ENCODE measurements at regions not wholly inside any gene's neighbourhood (a gene's known extent, or its start where the extent isn't known, plus 50 kb on each side); places are given as distances from the start of the nearest gene placed in this dataset.

DNA sequence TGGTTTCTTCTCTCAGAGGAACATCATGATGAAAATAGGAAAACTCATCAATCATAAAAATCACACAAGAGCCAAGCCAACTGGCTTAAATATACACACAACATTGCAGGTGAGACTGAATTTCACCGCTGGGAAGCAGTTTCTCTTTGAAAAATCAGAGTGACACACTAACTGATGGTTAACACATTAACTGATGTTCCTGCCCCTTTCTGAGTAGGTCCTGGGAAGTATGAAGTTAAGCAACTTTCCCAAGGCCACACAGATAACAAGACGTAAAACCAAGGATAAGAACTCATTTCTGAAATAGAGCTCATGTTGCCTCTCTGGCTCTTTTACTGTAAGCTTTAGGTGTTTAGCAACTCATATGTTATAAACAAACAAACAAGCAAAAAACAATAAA lies 813.7 kb upstream of the HS3ST1 start:
- Mint-ChIP-seq H3K9me3 (peaks cover 24 to 35% of the 10 kb centered on the region in 2 donors), H3K36me3 (no peaks in the 10 kb centered on the region), H3K27ac (no peak overlapping the region)
- DNase-seq (ENCODE audit: low spot score in 2 of 2) (no peak), ATAC-seq (no peak)

DNA sequence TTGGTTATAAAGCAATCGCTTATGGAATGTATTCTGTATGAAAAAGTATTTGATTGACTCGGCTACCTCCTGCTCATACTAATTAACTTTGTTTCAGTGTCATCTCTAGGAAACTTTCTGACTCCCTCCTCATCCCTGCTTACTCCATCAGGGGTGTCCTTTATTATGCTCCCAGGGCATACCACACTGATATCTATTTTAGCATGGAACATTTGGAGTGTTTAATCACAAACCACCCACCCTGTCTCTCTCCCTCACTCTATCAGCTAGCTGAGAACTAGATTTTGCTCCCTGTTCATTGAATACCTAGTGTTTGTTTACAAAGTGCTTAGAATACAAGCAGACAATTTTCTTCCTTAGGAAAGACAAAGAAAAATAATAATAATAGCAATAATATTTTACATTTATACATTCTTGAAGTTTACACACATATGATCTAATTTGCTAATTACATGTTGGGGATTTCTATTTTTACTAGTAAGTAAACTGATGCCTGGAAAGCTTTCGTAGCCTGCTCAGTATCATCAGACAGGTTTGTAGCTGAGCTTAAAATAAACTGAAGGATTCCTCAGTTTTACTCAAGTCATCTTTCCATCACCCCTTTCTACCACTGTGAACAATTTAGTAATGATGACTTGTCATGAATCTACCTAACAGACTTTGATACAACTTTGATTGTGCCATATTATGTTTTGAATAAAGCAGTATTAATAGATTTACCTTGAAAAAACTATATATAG lies 811.4 kb upstream of the HS3ST1 start:
- ATAC-seq (no peak), DNase-seq (ENCODE audit: low spot score in 2 of 2) (no peak)
- H3K9me3 Mint-ChIP-seq, result peaks cover 20 to 31% of the 10 kb centered on the region in 2 donors
- H3K36me3 Mint-ChIP-seq, result no peaks in the 10 kb centered on the region
- H3K27ac Mint-ChIP-seq, result no peak overlapping the region

DNA sequence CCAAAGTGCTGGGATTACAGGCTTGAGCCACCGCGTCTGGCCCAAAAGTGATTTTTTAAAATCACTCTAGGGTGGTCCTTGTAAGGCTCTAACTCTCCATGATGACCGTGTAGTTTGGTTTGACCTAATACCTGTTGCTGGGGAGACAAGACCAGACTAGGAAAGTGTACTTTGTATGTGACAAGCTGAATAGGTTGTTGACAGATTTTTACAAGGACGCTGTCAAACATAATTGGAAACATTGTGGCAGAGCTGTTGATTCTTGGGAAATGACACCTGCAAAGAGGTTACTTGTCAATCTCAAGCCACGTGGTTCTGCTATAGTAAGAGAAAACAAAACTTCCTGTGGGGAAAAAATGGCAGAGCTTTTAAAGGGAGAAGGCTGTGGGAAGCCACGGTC lies 802.4 kb upstream of the HS3ST1 start:
- no peaks in the 10 kb centered on the region for H3K36me3 Mint-ChIP-seq
- no peak overlapping the region for H3K27ac Mint-ChIP-seq
- peaks cover 4 to 15% of the 10 kb centered on the region in 2 donors for H3K9me3 Mint-ChIP-seq
- no peak for DNase-seq (ENCODE audit: low spot score in 2 of 2)
- ATAC-seq, result no peak

DNA sequence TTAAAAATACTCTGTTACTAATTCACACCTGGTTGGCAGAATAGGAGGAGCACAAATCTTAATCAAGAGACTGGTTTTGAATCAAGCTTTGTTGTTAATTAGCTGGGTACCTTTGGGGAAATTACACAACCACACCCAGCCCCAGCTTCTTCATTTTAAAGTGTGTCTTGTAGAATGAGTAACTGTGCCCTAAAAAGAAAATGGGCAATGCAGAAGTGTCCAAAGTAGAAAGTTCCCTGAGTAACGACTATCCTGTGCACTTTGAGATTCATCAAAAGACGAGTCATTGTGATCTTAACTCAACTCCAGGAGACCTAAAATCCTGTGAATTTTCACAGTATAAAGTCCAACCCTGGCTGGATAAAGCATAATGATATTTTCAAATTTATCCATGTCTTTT lies 792.3 kb upstream of the HS3ST1 start:
- peaks cover 4 to 6% of the 10 kb centered on the region in 2 donors for H3K9me3 Mint-ChIP-seq
- DNase-seq (ENCODE audit: low spot score in 2 of 2) (no peak), ATAC-seq (no peak)
- no peak overlapping the region for H3K27ac Mint-ChIP-seq
- no peaks in the 10 kb centered on the region for H3K36me3 Mint-ChIP-seq

DNA sequence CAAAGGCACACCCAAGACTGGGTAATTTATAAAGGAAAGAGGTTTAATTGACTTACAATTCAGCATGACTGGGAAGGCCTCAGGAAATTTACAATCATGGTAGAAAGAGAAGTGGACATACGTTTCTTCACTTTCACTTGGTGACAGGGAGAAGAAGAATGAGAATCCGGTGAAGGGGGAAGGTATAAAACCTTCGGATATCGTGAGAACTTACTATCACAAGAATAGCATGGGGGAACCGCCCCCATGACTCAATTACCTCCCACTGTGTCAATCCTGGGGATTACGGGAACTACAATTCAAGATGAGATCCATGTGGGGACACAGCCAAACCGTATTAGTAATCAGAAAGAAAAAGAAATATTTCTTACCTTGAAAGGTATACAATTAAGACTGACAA lies 782.9 kb upstream of the HS3ST1 start:
- H3K9me3 Mint-ChIP-seq, result peaks cover 0 to 14% of the 10 kb centered on the region in 2 donors
- H3K36me3 Mint-ChIP-seq, result no peaks in the 10 kb centered on the region
- DNase-seq (ENCODE audit: low spot score in 2 of 2) (no peak), ATAC-seq (no peak)
- no peak overlapping the region for H3K27ac Mint-ChIP-seq

DNA sequence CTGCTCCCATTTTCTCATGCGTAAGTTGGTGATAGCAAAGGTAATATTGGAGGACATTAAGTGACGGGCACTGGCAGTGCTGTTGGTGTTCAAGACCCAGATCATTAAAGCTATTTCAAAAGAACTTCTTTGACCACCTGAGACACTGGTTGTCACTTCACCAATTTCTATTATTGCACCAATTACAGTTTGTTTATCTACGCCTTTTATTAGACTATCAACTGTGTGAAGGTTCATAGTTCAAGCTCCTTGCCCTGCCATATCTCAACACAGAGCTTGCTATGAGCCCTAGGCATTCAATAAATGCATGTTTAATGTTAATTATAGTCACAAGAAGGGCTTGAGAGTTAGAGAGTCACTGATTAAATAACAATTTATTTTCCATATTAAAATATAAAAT lies 778.7 kb upstream of the HS3ST1 start:
- Mint-ChIP-seq H3K27ac (no peak overlapping the region), H3K9me3 (peaks cover 8 to 21% of the 10 kb centered on the region in 2 donors), H3K36me3 (no peaks in the 10 kb centered on the region)
- ATAC-seq (no peak), DNase-seq (ENCODE audit: low spot score in 2 of 2) (no peak)

DNA sequence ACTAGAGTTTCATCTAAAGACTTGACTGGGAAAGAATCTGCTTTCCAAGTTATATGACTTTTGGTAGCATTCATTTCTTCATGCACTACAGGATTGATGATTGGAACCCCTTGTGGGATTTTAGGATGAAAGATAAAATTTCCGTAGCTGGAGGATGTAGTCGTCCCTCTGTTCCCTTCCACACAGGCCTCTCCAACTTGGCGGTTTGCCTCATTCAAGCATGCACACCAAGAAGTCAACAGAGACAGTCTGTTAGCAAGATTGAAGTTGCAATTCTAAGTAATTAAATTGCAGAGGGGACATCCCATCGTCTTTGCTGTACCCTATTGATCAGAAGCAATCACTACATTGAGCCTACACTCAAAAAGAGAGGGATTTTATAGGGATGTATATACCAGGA lies 777.4 kb upstream of the HS3ST1 start:
- H3K27ac Mint-ChIP-seq, result no peak overlapping the region
- DNase-seq (ENCODE audit: low spot score in 2 of 2) (no peak), ATAC-seq (no peak)
- H3K9me3 Mint-ChIP-seq, result peaks cover 8 to 15% of the 10 kb centered on the region in 2 donors
- peaks cover 0 to 4% of the 10 kb centered on the region in 2 donors for H3K36me3 Mint-ChIP-seq

DNA sequence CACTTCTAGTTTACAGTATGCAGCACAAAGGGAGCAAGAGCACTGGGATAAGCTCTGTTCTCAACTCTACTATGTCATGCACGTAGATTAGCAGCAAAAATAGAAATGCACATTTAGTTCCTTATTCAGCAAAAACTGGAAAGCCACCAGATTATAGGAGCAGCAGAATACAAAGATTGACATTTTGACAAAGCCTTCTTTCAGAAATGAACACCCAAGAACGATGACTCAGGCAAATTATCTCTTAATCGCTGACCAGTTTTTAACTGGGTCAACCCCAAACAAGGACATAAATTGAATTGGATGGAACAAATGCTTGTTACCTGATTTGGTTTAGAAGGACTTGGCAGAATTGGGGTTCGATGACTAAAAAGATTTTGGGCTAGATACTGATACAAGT lies 775.3 kb upstream of the HS3ST1 start:
- H3K9me3 Mint-ChIP-seq, result peaks cover 8 to 22% of the 10 kb centered on the region in 2 donors
- peaks cover 0 to 7% of the 10 kb centered on the region in 2 donors for H3K36me3 Mint-ChIP-seq
- H3K27ac Mint-ChIP-seq, result no peak overlapping the region
- ATAC-seq (no peak), DNase-seq (ENCODE audit: low spot score in 2 of 2) (no peak)

DNA sequence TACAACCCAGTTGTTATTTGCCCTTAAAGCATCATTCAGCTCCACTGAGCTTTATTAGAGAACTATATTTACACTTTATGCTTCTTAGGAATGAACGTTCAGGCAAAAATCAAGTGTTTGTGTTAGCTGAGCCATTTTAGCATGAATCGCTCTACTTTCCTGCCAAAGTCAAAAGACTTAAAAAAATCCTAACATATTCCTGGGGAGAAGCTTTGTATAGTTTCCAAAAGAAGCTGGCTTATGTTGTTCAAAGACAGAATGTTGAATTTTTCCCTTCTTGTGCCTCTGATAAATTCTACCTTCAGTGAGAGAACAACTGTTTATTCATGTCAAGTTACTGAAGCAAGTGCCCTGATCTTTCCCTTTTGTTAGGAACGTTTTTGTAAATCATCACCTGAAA lies 771.5 kb upstream of the HS3ST1 start:
- ATAC-seq, result no peak
- Mint-ChIP-seq H3K36me3 (peaks cover 0 to 7% of the 10 kb centered on the region in 2 donors), H3K27ac (no peak overlapping the region), H3K9me3 (peaks cover 13 to 44% of the 10 kb centered on the region in 2 donors)
- DNase-seq (ENCODE audit: low spot score in 2 of 2), result no peak

DNA sequence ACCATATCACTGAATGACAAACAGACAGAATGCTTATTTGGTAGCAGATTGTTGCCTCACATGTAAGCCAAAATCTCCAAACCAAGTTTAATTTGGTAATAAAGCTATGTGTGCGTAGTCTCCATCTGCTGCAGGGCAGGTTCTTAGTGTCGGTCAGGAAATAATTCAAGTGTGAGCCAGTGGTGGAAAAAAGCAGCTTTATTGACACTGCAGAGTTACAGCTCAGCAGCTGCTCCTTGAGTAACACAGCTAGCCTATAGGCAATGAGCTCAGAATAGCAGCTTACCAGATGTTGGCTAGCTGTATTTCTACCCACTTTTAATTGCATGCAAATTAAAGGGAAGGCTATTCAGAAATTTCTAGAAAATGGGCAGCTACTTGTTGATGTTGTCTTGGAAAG lies 757.8 kb upstream of the HS3ST1 start:
- ATAC-seq, result no peak
- no peak for DNase-seq (ENCODE audit: low spot score in 2 of 2)
- Mint-ChIP-seq H3K36me3 (no peaks in the 10 kb centered on the region), H3K27ac (no peak overlapping the region), H3K9me3 (no peaks in the 10 kb centered on the region)

DNA sequence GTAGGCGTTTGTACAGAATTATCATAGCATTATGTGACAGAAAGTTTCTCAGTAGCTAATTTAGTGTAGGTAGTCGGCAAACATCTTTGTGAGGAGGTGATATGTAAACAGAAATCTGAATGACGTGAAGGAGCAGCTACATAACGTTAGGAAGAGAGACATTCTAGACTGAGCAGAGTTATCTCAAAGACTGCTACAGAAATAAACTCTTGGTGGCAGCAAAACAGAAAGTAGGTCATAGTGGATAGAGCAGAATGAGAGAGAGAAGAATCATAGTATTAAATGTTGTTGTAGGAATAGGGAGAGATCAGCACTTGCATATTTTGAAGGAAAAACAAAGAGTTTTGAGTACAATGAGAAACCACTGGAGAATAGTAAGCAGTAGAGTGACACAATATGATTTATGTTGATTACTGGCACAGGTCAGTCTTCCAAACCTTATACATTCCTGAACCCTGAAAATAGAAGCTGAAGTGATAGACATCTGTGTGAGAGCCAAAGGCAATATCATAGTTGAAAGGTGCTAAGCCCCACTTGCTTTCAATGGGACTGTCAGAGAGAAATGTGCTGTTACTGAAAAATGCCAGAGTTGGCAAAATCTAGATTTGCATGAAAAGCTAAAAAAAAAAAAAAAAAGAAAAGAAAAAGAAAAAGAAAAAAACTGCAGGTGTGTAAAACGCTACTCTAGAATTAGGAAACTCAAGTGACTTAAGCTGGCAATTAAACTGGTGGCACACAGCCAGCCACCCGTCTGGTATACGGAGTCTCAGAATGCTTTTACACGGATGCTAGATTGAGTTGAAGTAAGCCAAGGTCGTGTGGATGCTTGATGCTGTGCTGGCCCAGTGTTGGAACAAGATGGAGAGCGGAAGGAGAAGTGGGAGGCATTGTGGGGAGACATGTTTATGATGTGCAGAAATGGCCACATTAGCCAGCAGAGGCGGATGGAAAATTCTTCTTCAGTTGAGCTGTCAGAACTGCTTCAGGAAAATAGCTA lies 750.2 kb upstream of the HS3ST1 start:
- Mint-ChIP-seq H3K36me3 (no peaks in the 10 kb centered on the region), H3K27ac (no peak overlapping the region), H3K9me3 (peaks cover 14 to 19% of the 10 kb centered on the region in 2 donors)
- ATAC-seq (no peak), DNase-seq (ENCODE audit: low spot score in 2 of 2) (no peak)

DNA sequence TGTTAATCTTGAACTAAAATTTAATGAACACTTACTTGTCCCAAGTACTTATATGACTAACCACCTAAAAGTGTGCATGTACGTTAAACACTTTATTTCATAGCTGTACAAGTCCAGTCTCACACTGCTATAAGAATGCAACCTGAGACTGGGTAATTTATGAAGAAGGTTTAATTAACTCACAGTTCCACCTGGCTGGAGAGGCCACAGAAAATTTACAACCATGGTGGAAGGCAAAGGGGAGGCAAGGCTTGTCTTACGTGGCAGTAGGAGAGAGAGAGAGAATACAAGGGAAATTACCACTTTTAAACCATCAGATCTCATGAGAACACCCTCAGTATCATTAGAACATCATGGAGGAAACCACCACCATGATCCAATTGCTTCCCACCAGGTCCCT lies 748.7 kb upstream of the HS3ST1 start:
- Mint-ChIP-seq H3K9me3 (peaks cover 14 to 19% of the 10 kb centered on the region in 2 donors), H3K27ac (no peak overlapping the region), H3K36me3 (no peaks in the 10 kb centered on the region)
- no peak for DNase-seq (ENCODE audit: low spot score in 2 of 2)
- no peak for ATAC-seq

DNA sequence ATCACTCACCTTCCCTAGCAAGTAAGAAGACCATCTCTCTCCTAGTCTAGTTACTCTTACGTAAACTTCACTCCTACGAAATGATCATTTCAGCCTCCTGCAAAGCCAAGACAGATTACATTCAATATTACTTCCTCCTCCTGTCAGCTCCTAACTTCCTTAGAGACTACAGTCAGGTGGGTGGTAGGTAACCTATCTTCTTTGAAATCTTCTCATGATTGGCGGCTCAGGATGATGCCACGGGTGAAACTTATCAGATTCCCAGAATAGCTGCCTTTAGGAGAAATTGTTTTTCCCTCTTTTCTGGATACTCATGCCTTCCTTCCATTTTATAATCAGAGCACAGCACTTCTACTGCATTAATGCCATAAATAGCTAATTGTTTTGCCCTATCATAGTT lies 744.8 kb upstream of the HS3ST1 start:
- peaks cover 8 to 20% of the 10 kb centered on the region in 2 donors for H3K9me3 Mint-ChIP-seq
- H3K27ac Mint-ChIP-seq, result no peak overlapping the region
- DNase-seq (ENCODE audit: low spot score in 2 of 2) (no peak), ATAC-seq (no peak)
- no peaks in the 10 kb centered on the region for H3K36me3 Mint-ChIP-seq

DNA sequence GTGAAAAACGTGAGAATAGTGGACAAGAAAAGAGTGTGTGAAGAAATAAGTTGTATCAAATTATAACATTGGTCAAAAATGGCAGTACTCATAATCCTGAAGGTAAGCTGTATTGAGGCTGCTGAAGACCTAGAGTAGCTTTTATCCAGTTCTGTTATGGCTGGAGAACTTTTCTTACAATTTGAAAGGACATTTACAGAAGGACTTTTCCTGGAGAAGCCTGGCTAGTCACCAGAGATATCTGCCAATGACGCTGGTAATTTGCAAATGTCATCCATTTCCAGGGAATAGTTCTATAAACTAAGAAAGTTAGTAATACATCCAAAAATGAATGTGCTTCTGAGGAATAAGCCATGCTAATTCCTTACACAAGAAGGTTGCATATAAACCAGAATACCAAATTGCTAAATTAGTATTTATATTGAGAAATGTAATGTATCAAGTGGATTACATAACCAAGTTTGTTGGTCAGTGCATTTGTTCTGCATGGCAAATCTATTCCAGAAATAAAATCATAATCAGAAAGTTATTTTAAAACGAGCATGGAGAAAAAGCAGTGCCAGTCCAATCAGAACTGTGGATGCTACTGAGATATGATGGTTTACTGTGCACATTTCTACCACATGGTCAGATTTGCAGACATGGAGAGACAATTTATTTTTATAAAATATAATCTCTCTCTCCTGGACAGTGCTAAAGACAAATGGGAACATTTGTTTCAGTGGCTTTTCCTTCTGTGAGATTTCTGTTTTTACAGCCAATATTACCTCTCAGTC lies 743.7 kb upstream of the HS3ST1 start:
- Mint-ChIP-seq H3K27ac (no peak overlapping the region), H3K9me3 (peaks cover 5 to 16% of the 10 kb centered on the region in 2 donors), H3K36me3 (no peaks in the 10 kb centered on the region)
- ATAC-seq (no peak), DNase-seq (ENCODE audit: low spot score in 2 of 2) (no peak)

DNA sequence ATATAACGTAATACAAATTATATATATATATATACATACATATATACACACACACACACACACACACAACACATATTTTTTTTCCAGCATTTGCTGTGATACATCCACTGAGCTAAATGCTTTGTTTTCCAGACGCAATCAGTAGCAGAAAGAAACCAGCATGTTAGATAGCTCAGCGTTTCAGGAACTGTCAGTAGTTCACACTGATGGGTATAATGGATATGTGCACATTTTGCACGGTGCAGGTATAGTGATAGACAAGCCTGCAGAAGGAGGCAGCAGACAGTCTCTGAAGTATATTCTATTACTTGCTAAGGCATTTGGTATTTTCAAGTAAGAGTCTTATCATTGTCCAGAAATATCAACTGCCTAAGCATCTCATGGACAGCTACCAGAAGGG lies 741.6 kb upstream of the HS3ST1 start:
- peaks cover 5 to 15% of the 10 kb centered on the region in 2 donors for H3K9me3 Mint-ChIP-seq

DNA sequence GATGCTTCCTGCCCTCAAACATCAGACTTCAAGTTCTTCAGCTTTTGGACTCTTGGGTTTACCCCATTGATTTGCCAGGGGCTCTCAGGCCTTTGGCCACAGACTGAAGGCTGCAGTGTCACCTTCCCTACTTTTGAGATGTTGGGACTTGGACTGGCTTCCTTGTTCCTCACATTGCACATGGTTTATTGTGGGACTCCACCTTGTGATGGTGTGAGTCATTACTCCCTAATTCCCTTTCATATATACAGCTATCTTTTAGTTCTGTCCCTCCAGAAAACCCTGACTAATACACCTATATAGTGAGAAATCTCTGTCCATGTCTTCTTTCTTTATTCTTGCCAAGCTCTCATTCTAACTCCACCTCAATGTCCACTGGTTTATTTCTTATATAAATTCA lies 736.9 kb upstream of the HS3ST1 start:
- H3K27ac Mint-ChIP-seq, result no peak overlapping the region
- ATAC-seq (no peak), DNase-seq (ENCODE audit: low spot score in 2 of 2) (no peak)
- H3K9me3 Mint-ChIP-seq, result peaks cover 11 to 16% of the 10 kb centered on the region in 2 donors
- peaks cover 0 to 7% of the 10 kb centered on the region in 2 donors for H3K36me3 Mint-ChIP-seq

More for the DNA sequence above, 741.6 kb upstream of the HS3ST1 start:
- Mint-ChIP-seq H3K27ac (no peak overlapping the region), H3K36me3 (no peaks in the 10 kb centered on the region)
- no peak for DNase-seq (ENCODE audit: low spot score in 2 of 2)
- no peak for ATAC-seq

DNA sequence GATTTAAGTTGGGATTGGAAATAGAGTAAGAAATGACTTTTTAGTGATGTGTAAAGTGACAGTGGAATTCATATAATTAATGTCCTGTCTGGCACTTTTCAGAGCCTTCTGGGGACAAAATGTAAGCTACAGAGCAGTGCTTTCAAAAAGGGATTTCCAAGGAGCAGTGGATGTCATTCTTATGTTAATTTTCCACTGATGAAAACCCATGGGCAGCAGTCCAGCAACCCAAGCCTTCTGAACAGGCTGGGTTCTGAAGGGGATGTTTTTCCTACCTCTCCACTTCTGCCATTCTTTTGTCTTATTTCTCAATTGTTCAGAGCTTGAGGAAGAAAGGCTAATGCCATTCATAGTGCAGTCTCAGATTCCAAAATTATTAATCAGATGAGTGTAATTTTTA lies 717.6 kb upstream of the HS3ST1 start:
- DNase-seq (ENCODE audit: low spot score in 2 of 2), result no peak
- no peak overlapping the region for H3K27ac Mint-ChIP-seq
- no peak for ATAC-seq
- H3K9me3 Mint-ChIP-seq, result peaks cover 0 to 15% of the 10 kb centered on the region in 2 donors
- no peaks in the 10 kb centered on the region for H3K36me3 Mint-ChIP-seq
